HG02973 (cell line): ENCODE measurements at regions not wholly inside any gene's neighbourhood (a gene's known extent, or its start where the extent isn't known, plus 50 kb on each side); places are given as distances from the start of the nearest gene placed in this dataset.

ENCODE experiments used
- ATAC-seq: cut with Tn5 transposase; IDR thresholded peaks from one replicate; pipeline ENCODE4 v1.9.1; 2021; ENCODE audit warnings: moderate library complexity; ENCODE audit not compliant: unreplicated experiment

DNA sequence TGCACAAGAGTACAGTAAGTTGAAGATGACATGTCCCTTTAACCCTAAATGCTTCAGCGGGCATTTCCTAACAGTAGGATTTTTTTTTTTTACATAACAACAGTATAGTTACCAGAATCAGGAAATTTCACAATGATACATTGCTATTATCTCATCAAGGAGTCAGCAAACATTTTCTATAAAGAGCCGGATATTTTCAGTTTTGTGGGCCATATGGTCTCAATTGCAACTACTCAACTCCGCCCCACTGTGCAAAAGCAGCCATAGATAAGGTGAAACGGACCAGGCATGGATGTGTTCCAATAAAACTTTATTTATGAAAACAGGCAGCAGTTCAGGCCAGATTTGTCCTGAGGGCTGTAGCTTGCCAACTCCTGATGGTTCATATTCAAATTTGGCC lies 130.6 kb downstream of the SMAD6 start:
- ATAC-seq = no peak

DNA sequence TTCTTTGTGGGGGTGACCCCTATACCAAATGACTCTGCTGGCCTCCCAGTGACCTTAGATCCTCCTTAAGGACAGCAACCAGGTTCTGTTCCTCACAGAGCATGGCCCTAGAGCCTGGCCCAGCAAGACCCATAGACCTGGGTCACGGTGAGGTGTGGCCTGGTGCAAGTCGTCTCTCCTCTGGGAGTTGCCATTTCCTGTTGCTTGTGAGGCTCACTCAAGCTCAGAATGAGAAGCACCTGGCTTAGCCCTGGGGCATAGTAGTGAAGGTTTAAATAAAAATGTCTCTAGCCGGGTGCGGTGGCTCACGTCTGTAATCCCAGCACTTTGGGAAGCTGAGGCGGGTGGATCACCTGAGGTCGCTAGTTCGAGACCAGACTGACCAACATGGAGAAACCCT lies 131.3 kb downstream of the SMAD6 start:
- no peak for ATAC-seq

- ATAC-seq = no peak
Measured at GRCh38 chr15:66833803-66834202, 131.8 kb downstream of the SMAD6 start.

- no peak for ATAC-seq
Measured at GRCh38 chr15:66834881-66835878, 133.1 kb downstream of the SMAD6 start.

- no peak for ATAC-seq
Measured at GRCh38 chr15:66836231-66837030, 134.4 kb downstream of the SMAD6 start.

- ATAC-seq = no peak
Measured at GRCh38 chr15:66838202-66838601, 136.2 kb downstream of the SMAD6 start.

GRCh38 chr15:66838671-66839239 lies 136.7 kb downstream of the SMAD6 start:
- ATAC-seq = no peak

DNA sequence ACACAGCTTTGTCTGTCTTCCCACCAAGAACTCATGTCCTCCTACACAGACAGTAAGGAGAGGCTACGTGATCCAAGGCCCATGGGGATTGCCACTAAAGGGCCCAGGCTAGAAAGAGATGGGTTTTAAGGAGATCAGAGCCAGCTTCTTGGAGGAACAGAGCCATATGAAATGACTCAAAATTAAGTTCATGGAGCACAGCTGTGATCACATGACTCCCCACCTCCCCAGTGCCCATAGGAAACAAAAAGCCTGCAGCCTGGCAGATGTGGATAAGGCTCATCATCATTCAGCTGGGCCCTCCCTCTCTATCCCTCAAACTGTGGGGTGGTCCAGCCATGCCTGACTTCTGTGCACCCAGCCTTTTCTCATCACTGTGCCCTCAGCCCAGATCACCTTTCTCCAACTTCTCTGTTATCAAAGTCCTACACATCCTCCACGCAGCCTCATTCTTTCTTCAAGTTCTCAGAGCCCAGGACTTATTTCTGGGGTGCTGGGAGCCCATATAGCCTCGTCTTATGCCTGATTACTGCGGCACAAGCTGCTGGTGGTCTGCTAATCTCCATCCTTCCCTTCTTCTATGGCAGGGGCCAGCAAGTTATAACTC lies 137.6 kb downstream of the SMAD6 start:
- no peak for ATAC-seq

DNA sequence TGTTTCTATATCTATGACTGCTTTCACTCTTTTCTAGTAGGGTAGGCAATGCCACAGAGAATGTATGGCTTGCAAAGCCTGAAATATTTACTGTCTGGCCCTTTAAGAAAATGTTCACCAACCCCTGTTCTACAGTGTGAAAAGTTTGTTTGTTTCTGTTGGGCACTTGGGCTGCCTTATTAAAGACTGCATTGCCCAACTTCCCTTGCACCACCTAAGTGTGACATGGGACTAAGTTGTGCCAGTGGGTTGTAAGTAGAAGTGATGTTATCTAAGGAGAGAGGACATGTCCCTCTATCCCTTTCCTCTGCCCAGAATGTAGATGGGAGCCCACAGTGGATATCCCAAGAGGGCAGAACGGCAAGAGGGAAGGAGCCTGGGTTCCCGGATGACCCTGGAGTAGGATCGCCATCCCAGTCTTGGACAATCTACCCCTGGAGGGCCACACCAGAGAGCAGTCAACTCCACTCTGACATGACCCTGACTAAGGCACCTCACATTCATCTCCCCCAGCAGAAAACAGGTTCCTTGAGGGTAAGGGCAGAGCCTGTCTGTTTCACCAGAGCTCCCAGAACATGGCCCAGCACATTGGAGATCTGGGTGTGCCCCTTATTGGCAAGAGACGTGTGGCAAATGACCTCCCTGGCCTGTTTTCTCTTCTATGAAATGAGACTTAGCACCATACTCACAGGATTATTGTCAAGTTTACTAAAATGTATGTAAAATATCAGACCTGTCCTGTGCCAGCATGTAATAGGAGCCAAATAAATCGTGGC lies 138.8 kb downstream of the SMAD6 start:
- ATAC-seq = no peak

DNA sequence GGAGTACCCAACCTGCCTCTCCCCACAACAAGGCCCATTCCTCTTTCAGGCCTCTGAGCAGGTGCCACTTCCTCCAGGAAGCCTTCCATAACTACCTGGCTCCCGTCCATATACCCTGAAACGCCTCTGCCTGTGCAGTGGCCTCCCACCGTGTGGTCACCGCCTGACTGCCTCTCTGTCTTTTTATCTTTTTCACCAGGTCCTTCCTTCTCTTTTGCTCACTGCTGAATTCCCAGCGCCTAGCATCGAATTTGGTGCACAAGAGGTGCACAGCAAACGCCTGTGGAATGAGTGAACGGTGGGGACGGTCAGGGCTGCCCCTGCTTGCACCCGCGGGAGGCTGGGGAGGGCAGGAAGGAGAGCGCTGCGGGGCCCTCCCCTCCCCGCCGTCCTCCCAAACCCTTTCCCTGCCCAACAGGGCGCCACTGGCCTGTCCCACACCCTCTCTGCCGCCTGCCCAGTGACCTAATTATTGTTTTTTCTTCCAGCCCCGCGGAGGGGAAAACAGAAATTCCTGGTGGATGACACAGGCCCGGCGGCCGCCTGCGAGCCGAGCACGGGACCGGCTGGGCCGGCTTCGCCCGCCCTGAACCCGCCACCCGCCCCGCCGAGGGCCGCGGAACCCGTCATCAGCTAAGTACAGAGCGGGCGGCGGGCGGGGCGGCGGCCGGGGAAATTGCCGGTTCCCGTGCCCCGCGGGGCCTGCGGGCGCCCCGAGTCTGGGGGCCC lies 140.1 kb downstream of the SMAD6 start:
- ATAC-seq = no peak

GRCh38 chr15:66842710-66843441 lies 140.8 kb downstream of the SMAD6 start:
- ATAC-seq = no peak

GRCh38 chr15:66843581-66843980 lies 141.5 kb downstream of the SMAD6 start:
- no peak for ATAC-seq

- ATAC-seq = no peak
Measured at GRCh38 chr15:66844041-66844746, 142.2 kb downstream of the SMAD6 start.

GRCh38 chr15:66844747-66845145 lies 142.7 kb downstream of the SMAD6 start:
- ATAC-seq = no peak

DNA sequence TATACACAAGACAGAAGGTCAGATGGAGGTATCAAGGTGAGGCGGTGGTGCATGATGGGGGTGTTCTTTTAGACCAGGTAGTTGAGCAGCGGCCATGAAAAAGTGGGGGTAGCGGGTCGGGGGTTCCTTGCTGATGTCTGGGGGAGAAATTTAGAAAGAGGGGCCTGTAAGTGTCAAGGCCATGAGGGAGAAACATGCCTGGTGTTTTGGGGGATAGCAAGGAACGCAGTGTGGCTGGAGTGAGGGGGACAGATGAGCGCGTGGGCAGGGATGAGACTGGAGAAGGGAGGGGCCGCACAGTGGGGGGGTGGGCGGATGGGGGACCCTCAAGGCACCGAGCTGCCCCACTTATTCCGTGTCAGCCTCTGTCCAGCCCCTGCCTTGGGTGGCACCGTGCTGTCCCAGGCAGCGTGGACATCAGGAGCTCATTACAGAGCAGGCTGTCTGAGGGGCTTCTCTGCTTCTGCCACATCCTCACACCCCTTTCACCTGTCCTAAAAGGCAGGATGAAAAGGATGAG lies 143.3 kb downstream of the SMAD6 start:
- ATAC-seq = no peak

DNA sequence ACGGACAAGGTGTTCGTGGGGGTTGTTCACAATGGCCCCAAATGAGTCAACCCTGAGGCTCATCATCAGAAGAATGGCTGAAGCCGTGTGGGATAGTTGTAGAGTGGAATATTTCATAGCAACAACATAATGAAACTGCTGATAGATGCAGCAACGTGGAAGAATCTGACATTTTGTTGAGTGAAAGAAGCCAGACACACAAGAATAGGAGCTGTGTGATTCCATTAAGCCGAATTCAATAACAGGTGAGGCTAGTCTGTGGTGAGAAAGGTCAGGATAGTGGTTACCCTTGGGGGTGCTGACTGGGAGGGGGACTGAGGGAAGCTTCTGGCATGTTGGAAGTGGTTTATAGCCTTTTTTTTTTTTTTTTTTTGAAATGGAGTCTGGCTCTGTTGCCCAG lies 144.0 kb downstream of the SMAD6 start:
- ATAC-seq = no peak

DNA sequence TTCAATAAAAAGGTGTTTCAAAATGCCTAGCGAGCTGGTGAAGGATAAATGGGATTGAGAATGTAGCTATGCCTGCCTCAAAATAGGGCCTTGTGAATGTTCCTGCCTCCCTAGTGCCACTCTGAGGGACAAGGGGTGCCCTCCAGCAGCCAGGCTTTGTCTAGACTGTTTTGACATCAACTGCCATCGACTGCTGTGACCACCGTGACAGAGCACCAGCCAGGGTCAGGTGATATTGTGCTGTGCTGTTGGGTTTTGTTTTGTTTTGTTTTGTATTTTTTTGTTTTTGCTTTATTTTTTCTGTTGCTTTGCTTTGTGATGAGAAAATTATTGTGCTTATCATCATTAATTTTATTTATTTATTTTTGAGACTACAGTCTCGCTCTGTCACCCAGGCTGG lies 144.8 kb downstream of the SMAD6 start:
- ATAC-seq = no peak

DNA sequence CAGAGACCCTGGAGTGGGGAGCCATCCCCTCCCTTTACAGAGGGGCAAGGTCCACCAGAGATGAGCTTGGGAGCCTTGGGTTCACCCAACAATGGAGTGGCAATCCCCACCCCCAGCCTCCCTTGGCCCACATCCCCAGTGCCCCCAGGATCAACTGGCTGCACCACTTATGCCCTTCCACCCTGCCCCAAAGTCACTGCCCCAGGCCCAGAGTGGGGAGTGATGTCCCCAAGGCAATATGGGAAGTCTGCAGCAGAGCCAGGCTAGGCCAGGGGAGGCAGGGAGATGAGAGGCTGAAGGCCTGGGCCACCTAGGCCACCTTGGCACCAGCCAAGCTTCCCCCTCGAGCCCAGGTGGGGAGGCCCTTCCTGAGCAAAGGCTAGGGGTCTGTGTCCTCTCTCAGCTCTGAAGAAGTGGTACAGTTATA lies 145.5 kb downstream of the SMAD6 start:
- no peak for ATAC-seq
